B cell (primary cell): ENCODE measurements at regions not wholly inside any gene's neighbourhood (a gene's known extent, or its start where the extent isn't known, plus 50 kb on each side); places are given as distances from the start of the nearest gene placed in this dataset.

Experiments used
- ATAC-seq: fragments of 200-7000 bp; cut with Tn5 transposase; one replicate; pipeline ENCODE4 v1.10.0; 2021; ENCODE audit warnings: low read depth, mild to moderate bottlenecking, moderate number of reproducible peaks, moderate library complexity
- CTCF ChIA-PET: fragments of 350-600 bp; sonication (Branson Sonifier 250); formaldehyde crosslinking; loops from one replicate; lab custom pipeline; 2021; ENCODE audit warnings: antibody characterized with exemption, inconsistent platforms; lab: Charles Lee
- POLR2A ChIA-PET: fragments of 350-600 bp; sonication (Branson Sonifier 250); formaldehyde crosslinking; loops from one replicate; lab custom pipeline; 2021; ENCODE audit warnings: antibody characterized with exemption; lab: Charles Lee
- DNase-seq: peaks from one replicate; pipeline ENCODE4 v3.0.0; 2013
- H2AFZ ChIP-seq: 2 replicates; pipeline ENCODE4 v1.6.1; 2012; ENCODE audit warnings: mild to moderate bottlenecking, low read depth, low read length; ENCODE audit not compliant: insufficient read depth, poor library complexity, severe bottlenecking
- H3K27ac ChIP-seq, 2 donors: 1 replicate in 1 of 2; 2 replicates in 1 of 2; pipeline ENCODE4 v1.5.1; 2012 to 2013; ENCODE audit warnings: low read length in 2 of 2, mild to moderate bottlenecking in 2 of 2, moderate library complexity in 1 of 2
- H3K27me3 ChIP-seq, 4 experiments: fragments of 200-600 bp in 1 of 4; sonication (generic) in 1 of 4; replicated peaks in 1 of 4; 1 replicate in 2 of 4; 2 replicates in 2 of 4; pipeline versions ENCODE4 v1.6.1 to v1.7.0; 2013 to 2016; ENCODE audit warnings: low read length in 3 of 4, mild to moderate bottlenecking in 2 of 4, mixed read lengths in 1 of 4, moderate library complexity in 1 of 4; ENCODE audit not compliant: insufficient read depth in 4 of 4, control insufficient read depth in 3 of 4; ENCODE audit errors: control extremely low read depth in 1 of 4
- H3K36me3 ChIP-seq, 2 experiments: replicated peaks in 1 of 2; 1 replicate in 1 of 2; 2 replicates in 1 of 2; pipeline versions ENCODE4 v1.6.1 to v1.7.1; 2013; ENCODE audit warnings: low read length in 1 of 2; ENCODE audit not compliant: insufficient read depth in 2 of 2, control insufficient read depth in 1 of 2; ENCODE audit errors: control extremely low read depth in 1 of 2, extremely low read depth in 1 of 2
- H3K4me1 ChIP-seq, 2 donors: fragments of 200-600 bp in 1 of 2; sonication (generic) in 1 of 2; 1 replicate in 1 of 2; 2 replicates in 1 of 2; pipeline versions ENCODE4 v1.5.1 to v1.6.1; 2013 to 2017; ENCODE audit warnings: low read length in 2 of 2; ENCODE audit not compliant: control insufficient read depth in 2 of 2, insufficient read depth in 2 of 2
- H3K4me2 ChIP-seq: replicated peaks from 2 replicates; pipeline ENCODE3; 2012; ENCODE audit warnings: mild to moderate bottlenecking, low read depth, low read length; ENCODE audit not compliant: poor library complexity, severe bottlenecking
- H3K4me3 ChIP-seq, 5 experiments: fragments of 200-600 bp in 1 of 5; sonication (generic) in 1 of 5; 1 replicate in 3 of 5; 2 replicates in 2 of 5; pipeline versions ENCODE4 v1.5.1 to v1.7.0; 2011 to 2016; ENCODE audit warnings: low read length in 4 of 5, mild to moderate bottlenecking in 4 of 5, low read depth in 2 of 5, control low read depth in 1 of 5, moderate library complexity in 1 of 5; ENCODE audit not compliant: insufficient read depth in 1 of 5; ENCODE audit errors: control extremely low read depth in 1 of 5, extremely low read depth in 1 of 5
- H3K79me2 ChIP-seq: fragments of 200-600 bp; sonication (generic); one replicate; pipeline ENCODE4 v1.6.0; 2016; ENCODE audit warnings: low read length; ENCODE audit not compliant: control insufficient read depth, insufficient read depth
- H3K9ac ChIP-seq: fragments of 200-600 bp; sonication (generic); 2 replicates; pipeline ENCODE4 v1.6.1; 2017; ENCODE audit warnings: mild to moderate bottlenecking, low read length, moderate library complexity
- H3K9me3 ChIP-seq, 3 donors: one replicate each; pipeline versions ENCODE4 v1.6.1 to v1.7.1; 2013; ENCODE audit warnings: low read length in 2 of 3; ENCODE audit not compliant: control insufficient read depth in 2 of 3, insufficient read depth in 1 of 3; ENCODE audit errors: control extremely low read depth in 1 of 3
- H4K20me1 ChIP-seq: 2 replicates; pipeline ENCODE4 v1.6.0; 2012; ENCODE audit warnings: mild to moderate bottlenecking, low read length; ENCODE audit not compliant: insufficient read depth, control insufficient read depth, poor library complexity, severe bottlenecking
- H3K27ac Mint-ChIP-seq: one replicate; pipeline ENCODE4 v1.8.0; 2021; ENCODE audit warnings: mixed read lengths
- H3K27me3 Mint-ChIP-seq: one replicate; pipeline ENCODE4 v1.8.0; 2021; ENCODE audit warnings: mixed read lengths
- H3K4me1 Mint-ChIP-seq: one replicate; pipeline ENCODE4 v1.8.0; 2021; ENCODE audit warnings: mixed read lengths
- H3K4me3 Mint-ChIP-seq: one replicate; pipeline ENCODE4 v1.8.0; 2021; ENCODE audit warnings: mixed read lengths
- H3K9me3 Mint-ChIP-seq: one replicate; pipeline ENCODE4 v1.8.0; 2022; ENCODE audit warnings: mixed read lengths; ENCODE audit not compliant: insufficient read depth
- CTCF ChIP-seq: fragments of 200-600 bp; IDR thresholded peaks from one replicate; pipeline ENCODE4 v1.8.0; 2022; ENCODE audit warnings: antibody characterized with exemption, mild to moderate bottlenecking
- EZH2 ChIP-seq: IDR thresholded peaks from 2 replicates; pipeline ENCODE4 v1.6.1; 2012; ENCODE audit warnings: borderline replicate concordance, low read depth, mild to moderate bottlenecking, moderate library complexity, low read length; ENCODE audit not compliant: insufficient read depth, poor library complexity, severe bottlenecking
- WGBS: methylation state at CpG from one replicate; pipeline ENCODE4 v1.1.5; 2013; ENCODE audit warnings: missing lambda C conversion rate; ENCODE audit not compliant: insufficient coverage; 5-methylcytosine and 5-hydroxymethylcytosine counted together
- intact Hi-C: fragments of 100-400 bp; cut with micrococcal nuclease; formaldehyde crosslinking; loops from one replicate; pipeline ENCODE4 v1.10.0; 2022

- no peak overlapping the region for H3K27ac Mint-ChIP-seq
Observed at GRCh38 chr15:55031727-55032126, 165.0 kb downstream of the RSL24D1 start.

GRCh38 chr15:55026381-55026780, 170.4 kb downstream of the RSL24D1 start:
- Mint-ChIP-seq H3K27ac (no peak overlapping the region), H3K4me3 (no peak overlapping the region), H3K27me3 (peaks cover 5% of the 10 kb centered on the region), H3K4me1 (no peaks in the 10 kb centered on the region), H3K9me3 (no peaks in the 10 kb centered on the region)
- Histone ChIP-seq H2AFZ (no peak overlapping the region), H3K27ac (no peak overlapping the region), H3K36me3 (no peaks in the 10 kb centered on the region), H3K9me3 (no peaks in the 10 kb centered on the region), H3K4me1 (no peaks in the 10 kb centered on the region), H3K4me3 (no peak overlapping the region), H4K20me1 (no peaks in the 10 kb centered on the region), H3K79me2 (no peaks in the 10 kb centered on the region), H3K4me2 (no peak overlapping the region), H3K9ac (no peak overlapping the region), H3K27me3 (no peaks in the 10 kb centered on the region)
- ChIA-PET CTCF (no interaction called here), POLR2A (no interaction called here)
- DNase-seq (no peak), ATAC-seq (no peak)
- intact Hi-C loops, result no loop called here
- TF ChIP-seq CTCF, result no peak
- TF ChIP-seq EZH2, result no peak
- WGBS, result no CpG with 5 or more reads among the region's 1 CpG

More at GRCh38 chr15:55031727-55032126, 165.0 kb downstream of the RSL24D1 start:
- Histone ChIP-seq H3K27ac (no peak overlapping the region), H2AFZ (no peak overlapping the region), H3K4me3 (no peak overlapping the region), H3K36me3 (no peaks in the 10 kb centered on the region), H4K20me1 (no peaks in the 10 kb centered on the region), H3K4me2 (no peak overlapping the region), H3K9ac (no peak overlapping the region), H3K27me3 (no peaks in the 10 kb centered on the region), H3K79me2 (no peaks in the 10 kb centered on the region), H3K9me3 (no peaks in the 10 kb centered on the region), H3K4me1 (no peaks in the 10 kb centered on the region)
- no peaks in the 10 kb centered on the region for H3K4me1 Mint-ChIP-seq
- no peaks in the 10 kb centered on the region for H3K27me3 Mint-ChIP-seq
- no peak for ATAC-seq
- POLR2A ChIA-PET, result no interaction called here
- no peaks in the 10 kb centered on the region for H3K9me3 Mint-ChIP-seq
- no peak for DNase-seq
- no CpG with 5 or more reads among the region's 5 CpGs for WGBS
- CTCF ChIA-PET, result no interaction called here
- intact Hi-C loops, result no loop called here
- TF ChIP-seq EZH2 (no peak), CTCF (no peak)
- no peak overlapping the region for H3K4me3 Mint-ChIP-seq
